Body of pancreas (tissue), 4 donors: ENCODE measurements at regions not wholly inside any gene's neighbourhood (a gene's known extent, or its start where the extent isn't known, plus 50 kb on each side); places are given as distances from the start of the nearest gene placed in this dataset.

Experiments used
- POLR2A ChIP-seq, 3 donors: fragments of 450-650 bp; IDR thresholded peaks; one replicate each; pipeline ENCODE4 v1.6.1; 2016; ENCODE audit warnings: antibody characterized with exemption in 3 of 3, mild to moderate bottlenecking in 2 of 3
- TF ChIP-seq, protein P1 (sequence below), 7 experiments: fragments of 450-650 bp in 4 of 7; fragments of 200-600 bp in 3 of 7; sonication (generic) in 3 of 7; IDR thresholded peaks; one replicate each; pipeline ENCODE4 v1.5.1; 2016 to 2019; ENCODE audit warnings: antibody characterized with exemption in 7 of 7

DNA sequence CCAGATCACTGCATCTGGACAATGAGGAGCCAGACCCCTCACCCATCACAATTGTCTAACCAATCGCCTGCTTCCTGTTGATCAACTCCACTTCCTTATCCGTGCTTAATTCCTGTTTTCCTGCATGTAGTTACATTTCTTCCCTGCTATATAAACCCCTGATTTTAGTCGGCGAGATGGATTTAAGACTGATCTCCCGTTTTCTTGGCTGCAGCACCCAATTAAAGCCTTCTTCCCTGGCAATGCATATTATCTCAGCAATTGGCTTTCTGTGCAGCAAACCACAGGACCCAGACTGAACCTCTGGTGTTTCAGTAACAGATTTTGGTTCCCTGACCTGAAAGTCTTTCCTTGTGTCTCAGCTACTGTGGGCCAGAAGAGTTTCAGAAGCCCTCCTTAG is 272.3 kb downstream of the IPO8 start:
- TF ChIP-seq, protein P1, sequence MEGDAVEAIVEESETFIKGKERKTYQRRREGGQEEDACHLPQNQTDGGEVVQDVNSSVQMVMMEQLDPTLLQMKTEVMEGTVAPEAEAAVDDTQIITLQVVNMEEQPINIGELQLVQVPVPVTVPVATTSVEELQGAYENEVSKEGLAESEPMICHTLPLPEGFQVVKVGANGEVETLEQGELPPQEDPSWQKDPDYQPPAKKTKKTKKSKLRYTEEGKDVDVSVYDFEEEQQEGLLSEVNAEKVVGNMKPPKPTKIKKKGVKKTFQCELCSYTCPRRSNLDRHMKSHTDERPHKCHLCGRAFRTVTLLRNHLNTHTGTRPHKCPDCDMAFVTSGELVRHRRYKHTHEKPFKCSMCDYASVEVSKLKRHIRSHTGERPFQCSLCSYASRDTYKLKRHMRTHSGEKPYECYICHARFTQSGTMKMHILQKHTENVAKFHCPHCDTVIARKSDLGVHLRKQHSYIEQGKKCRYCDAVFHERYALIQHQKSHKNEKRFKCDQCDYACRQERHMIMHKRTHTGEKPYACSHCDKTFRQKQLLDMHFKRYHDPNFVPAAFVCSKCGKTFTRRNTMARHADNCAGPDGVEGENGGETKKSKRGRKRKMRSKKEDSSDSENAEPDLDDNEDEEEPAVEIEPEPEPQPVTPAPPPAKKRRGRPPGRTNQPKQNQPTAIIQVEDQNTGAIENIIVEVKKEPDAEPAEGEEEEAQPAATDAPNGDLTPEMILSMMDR (IDR thresholded peaks at IDR 0.05), result no peak
- no peak for TF ChIP-seq POLR2A (IDR thresholded peaks at IDR 0.05)
